UCSD-AML1 (cell line): ENCODE measurements at regions not wholly inside any gene's neighbourhood (a gene's known extent, or its start where the extent isn't known, plus 50 kb on each side); places are given as distances from the start of the nearest gene placed in this dataset.
"Not testable (repeated sequence)": the region's sequence is repeated elsewhere in the genome, so short reads cannot be mapped to it uniquely, and the experiment has no call there.

Experiments used
- DNase-seq: peaks from one replicate; lab custom pipeline; 2025; ENCODE audit not compliant: unreplicated experiment; lab: John Stamatoyannopoulos, UW

DNA sequence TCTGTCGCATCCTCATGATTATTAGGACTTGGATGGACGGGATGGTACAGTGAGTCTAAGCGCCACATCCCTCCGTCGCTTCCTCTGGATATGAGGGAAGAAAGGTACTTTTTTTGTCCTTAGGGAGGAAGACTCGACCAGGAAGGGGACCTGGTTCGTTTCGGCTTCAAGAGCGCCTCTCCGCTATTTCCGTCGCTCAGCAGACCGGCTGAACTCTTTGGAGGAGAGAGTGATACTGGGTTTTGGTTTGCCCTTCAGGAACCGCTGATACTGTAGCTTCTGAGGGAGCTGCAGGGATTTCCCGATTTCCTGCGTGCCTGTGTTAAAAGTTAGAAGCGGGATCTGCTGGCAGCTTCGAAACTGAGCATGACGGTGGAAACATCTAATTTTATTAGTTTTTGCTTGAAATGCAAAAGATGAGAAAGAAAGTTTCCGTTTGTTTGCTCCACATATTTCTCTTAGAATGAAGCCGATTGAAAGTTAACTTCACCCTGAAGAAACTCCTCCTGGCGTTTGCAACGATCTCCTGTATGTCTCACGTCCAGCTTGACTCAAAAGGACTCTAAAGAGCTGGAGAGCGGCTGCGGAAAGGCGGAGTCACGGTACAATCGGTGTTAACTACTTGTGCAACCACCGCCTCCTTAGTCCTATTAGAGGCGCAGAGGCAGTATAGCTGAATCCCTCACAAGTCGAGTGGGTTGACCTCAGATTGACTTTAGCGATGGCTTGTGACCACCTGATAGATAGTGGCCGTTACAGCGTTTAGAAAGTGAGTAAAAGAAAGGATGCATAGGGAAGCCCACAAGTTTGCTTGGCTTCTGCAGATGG lies 129.4 kb downstream of the TRIM27 start:
- peak; percentile 31 for DNase-seq

DNA sequence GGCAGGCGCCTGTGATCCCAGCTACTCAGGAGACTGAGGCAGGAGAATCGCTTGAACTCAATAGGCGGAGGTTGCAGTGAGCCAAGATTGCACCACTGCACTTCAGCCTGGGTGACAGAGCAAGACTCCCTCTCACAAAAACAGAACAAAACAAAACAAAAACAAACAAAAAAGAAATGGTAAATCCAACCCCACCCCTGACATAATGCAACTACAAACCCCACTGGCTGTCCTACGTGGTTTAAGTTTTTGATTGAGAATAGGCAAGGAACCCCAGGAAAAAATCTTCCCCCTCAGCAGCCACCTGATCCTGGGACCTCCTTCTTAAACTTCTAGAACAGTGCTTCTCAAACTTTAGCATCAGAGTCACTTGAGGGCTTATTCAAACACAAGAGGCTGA lies 123.1 kb downstream of the TRIM27 start:
- DNase-seq, result not testable (repeated sequence)

DNA sequence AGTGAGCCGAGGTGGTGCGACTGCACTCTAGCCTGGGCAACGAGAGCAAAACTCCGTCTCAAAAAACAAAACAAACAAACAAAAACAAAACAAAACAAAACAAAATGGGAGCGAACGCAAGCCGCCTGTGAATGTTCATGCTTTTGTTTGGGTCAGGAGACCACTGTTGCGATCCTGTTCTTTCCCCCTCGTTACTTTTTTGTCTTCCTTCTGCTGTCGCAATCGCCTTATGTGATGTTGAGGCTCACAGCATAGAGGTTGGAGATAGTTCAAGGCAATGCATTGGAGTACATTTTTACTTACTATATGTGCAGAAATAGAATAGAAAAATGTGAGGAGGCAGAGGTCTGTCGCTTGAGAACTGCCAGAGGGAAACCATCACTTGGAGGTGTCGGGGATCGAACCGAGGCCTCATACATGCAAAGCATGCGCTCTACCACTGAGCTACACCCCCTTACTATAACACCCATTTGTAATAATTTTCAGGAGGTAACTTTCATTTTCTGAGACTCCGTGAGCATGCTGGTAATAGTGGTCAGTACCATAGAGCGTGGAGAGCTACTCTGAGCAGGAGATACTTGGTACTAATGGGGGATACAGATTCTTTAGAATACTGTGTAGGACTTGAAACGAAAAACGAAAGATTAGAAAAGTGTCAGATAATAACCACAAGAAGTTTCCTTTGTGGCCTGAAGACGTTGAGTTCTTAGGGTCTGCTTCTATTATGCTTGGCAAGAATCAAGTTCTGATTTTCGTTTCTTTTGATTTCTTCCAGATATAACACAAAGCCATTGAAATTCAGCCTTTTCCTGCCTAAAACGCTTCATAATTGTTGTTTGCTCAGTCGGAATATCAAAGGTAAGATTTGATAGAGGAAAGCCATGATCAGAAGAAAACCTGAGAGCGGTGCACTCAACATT lies 121.1 kb downstream of the TRIM27 start:
- peak; percentile 52 for DNase-seq

DNA sequence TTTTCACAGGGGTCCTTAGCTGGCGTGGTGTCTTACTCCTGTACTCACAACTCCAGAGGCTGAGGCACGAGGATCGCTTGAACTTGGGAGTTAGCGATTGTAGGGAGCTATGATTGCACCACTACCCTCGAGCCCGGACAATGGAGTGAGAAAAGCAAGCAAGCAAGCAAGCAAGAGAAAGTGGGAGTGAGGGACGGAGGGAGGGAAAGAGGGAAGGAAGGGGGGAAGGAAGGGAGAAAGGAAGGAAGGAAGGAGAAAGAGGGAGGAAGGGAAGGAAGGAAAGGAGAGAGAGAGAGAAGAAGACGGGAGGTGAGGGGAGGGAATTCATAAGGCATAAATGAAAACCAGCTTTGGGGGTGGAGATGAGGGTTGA lies 120.5 kb downstream of the TRIM27 start:
- no peak for DNase-seq

DNA sequence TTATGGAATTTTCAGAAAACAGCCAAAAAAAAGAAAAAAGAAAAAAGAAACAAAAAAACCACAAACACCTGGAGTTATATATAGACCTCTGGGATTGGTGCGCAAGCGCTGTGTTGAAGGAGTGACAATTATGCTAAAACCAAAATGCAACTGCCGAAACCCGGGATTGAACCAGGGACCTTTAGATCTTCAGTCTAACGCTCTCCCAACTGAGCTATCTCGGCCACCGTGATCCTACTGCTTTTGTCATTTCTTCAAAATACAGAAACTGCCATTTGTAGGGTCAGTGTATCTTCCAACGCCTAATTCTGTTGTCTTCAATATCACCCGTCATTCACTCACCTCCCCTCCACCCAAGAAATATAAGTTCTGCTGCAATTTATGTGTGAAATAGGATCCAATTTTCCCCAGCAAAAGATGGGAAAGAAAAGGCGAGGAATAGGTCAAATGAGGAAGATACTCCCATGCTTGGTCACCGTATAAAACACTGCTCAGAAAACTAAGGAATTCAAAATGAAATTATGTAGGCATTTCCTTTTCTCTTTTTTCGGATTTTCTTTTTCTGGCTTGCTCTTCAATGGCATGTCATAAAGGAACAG lies 116.0 kb downstream of the TRIM27 start:
- peak; percentile 47 for DNase-seq

DNA sequence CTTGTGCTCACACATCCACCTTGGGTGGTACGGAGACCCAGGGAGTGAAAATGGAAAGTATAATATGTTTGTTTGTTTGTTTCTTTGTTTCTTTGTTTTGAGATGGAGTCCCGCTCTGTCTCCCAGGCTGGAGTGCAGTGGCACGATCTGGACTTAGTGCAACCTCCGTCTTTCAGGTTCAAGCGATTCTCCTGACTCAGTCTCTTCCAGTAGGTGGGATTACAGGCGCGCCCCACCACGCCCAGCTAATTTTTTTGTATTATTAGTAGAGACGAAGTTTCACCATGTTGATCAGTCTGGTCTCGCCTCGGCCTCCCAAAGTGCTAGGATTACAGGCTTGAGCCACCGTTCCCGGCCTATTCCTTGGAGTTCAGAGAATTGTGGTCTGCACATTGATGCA lies 115.4 kb downstream of the TRIM27 start:
- no peak for DNase-seq

DNA sequence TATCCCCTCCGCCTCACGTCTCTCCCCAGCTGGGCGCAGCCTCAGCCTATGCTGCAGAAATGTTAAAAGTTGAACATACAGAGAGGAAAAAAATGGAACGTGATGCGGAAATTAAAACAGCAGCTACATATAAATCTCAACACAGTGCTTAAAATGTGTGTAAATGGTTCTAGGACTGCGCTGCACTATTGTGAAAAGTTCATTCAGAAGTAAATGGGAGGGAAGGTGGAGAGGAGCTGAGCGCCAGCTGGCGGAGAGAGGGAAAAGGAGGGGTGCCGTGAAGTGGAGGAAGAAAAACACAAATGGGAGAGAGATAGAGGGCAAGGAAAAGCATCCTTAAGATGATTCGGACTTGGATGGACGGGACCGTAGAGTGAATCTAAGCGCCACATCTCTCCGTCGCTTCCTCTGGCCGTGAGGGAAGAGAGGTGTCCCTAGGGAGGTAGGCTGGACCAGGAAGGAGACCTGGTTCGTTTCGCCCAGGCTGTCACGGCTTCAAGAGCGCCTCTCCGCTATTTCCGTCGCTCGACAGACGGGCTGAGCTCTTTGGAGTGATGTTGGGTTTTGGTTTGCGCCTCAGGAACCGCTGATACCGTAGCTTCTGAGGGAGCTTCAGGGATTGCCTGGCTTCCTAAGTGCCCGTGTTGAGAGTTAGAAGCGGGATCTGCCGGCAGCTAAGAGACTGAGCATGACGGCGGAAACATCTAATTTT lies 113.7 kb downstream of the TRIM27 start:
- no peak for DNase-seq

DNA sequence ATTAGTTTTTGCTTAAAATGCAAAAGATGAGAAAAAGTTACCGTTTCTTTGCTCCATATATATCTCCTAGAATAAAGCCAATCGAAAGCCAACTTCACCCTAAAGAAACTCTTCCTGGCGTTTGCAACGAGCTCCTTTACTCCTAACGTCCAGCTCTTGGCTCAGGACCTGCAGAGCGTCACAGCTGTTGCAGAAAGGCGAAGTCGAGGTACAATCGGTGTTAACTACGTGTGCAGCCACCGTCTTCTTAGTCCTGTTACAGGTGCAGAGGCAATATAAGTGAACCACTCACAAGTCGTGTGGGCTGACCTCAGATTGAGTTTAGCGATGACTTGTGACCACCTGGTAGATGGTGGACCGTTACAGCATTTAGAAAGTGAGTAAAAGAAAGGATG lies 113.1 kb downstream of the TRIM27 start:
- no peak for DNase-seq

DNA sequence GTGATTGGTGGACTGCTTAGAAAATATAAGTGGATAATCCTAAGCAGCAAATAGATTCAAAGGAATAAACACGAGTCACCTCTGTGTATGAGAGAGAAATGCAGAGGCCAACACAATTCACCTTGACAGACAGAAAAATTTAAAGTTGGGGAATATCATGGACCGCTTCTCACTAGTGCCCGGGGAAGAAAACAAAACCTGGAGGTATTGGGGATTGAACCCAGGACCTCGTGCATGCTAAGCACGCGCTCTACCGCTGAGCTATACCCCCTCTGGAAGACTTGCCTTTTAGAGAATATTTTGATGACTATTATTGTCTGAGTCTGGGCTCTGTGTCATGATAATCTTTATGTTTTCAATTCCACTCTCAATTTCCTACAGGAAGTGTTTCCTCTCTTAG lies 111.9 kb downstream of the TRIM27 start:
- DNase-seq, result peak; percentile 26

DNA sequence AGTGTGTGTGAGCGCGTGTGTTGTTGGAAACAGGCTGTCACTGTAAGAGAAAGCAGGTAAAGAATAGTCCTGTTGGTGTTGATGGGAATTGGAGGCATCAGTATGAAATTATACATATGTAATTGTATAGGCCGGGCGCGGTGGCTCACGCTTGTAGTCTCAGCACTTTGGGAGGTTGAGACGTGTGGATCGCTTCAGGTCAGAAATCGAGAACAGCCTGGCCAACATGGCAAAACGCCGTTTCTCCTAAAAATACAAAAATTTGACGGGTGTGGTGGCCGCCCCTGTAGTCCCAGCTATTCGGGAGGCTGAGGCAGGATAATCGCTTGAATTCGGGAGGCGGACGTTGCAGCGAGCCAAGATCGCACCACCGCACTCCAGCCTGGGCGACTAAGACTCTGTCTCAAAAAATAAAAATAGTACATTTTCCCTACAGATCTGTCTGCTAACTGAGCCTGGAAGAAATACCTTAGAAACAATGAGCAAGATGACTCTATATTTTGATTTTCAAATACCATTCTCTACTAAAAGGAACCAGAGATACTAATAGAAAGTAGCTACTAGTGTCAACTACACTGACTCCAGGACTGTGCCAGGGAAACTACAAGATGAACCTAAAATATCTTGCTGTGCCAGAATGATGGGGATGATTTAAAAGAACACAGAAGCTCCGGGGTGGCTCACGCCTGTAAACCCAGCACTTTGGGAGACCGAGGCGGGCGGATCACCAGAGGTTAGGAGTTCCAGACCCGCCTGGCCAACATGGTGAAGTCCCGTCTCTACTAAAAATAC lies 110.8 kb downstream of the TRIM27 start:
- DNase-seq, result no peak

DNA sequence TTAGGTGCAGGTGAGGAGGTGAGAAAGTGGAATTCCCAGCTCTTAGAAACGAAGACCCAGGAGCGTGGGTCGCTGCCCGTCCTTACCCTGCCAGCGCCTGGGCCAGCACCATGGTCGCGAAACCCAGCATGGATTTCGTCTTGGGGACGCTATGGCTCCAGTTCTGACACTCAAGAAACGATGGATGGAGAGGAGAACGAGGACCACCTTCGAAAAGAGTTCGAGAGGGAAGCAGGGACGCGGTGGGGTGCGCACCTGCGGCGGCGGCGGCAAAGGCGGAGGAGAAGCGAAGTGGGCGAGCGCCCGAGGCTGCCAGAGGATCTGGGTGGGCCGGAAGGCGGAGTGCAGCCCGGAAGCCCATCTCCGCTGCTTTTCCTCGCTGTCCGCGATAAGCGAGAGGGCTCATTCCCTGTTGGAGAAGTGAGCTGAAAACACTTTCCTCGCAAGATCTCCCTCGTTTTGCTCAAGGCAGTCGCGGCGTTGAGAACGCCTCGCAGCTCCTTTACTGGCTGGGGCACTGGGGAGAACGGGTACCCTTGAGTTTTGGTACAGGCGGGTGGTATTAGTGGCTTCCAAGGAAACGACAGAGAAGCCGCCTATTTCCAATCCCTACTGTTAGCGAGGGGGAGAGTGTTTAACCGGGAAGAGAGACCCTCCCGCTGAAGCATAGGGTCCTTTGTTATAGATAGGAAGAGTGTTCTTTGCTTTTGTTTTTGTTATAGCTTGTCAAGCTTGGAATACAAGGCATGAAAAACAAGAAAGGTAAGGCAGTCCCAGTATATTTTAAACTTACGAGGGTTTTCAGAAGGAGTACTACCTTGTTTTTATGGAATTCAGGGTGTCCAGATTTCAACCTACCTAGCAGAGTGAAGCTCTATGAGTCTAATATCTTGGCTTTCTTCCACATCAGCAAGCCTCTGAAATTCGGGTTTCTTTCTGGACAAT lies 109.5 kb downstream of the TRIM27 start:
- no peak for DNase-seq

DNA sequence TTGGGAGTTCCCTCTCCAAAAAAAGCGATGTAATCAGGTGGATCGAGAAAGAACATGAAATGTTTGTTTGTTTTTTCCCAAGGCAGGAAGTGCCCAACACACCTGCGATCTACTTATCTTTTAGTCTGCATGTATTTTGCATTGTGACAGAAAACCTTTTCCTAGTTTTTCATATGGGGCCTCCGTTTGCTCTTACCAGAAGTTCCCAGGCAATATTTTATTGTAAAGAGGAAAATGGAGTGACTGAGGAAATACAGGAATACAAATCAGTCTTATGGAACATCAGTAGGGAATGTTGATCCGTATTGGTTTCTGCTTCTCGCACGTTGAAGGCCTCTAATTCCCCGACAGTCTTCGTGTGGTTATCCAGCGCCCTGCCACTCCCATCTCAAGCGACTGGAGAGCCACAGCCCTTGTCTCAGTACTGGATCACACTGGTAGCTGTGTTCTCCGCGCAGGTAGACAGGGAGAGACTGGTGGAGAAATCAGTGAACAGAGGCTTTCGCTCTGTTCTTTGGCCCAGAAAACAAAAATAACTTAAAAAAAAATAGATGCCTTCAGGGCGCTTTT lies 107.4 kb downstream of the TRIM27 start:
- no peak for DNase-seq

DNA sequence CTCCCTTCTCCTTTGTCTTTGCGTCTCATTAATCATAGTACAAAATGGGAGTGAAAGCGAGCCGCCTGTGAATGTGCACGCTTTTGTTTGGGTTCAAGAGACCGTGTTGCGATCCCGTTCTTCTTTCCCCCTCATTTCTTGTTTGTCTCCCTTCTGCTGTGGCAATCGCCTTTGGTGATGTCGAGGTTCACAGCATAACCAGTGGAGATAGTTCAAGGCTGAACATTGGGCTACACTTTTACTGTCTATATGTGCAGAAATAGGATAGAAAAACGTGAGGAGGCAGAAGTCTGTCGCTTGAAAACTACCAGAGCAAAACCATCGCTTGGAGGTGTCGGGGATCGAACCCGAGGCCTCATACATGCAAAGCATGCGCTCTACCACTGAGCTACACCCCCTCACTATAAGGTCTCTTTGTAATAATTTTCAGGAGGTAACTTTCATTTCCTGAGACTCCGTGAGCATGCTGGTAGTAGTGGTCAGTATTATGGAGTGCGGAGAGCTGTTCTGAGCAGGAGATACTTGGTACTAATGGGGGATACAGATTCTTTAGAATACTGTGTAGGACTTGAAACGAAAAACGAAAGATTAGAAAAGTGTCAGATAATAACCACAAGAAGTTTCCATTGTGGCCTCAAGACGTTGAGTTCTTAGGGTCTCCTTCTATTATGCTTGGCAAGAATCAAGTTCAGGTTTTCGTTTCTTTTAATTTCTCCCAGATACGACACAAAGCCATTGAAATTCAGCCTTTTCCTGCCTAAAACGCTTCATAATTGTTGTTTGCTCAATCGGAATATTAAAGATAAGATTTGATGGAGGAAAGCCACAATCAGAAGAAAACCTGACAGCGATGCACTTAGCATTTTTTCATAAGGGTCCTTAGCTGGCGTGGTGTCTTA lies 106.6 kb downstream of the TRIM27 start:
- peak; percentile 60 for DNase-seq

DNA sequence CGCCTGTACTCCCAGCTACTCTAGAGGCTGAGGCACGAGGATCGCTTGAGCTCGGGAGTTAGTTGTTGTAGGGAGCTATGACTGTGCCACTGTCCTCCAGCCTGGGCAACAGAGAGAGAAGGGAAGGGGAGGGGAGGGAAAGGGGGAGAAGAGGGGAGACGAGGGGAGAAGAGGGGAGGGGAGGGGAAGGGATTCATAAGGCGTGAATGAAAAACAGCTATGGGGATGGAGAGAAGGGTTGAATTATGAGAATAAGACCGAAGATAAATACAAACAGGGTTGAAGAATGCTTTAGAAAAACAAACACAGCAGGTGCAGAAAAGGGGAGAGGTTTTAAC lies 106.0 kb downstream of the TRIM27 start:
- no peak for DNase-seq

DNA sequence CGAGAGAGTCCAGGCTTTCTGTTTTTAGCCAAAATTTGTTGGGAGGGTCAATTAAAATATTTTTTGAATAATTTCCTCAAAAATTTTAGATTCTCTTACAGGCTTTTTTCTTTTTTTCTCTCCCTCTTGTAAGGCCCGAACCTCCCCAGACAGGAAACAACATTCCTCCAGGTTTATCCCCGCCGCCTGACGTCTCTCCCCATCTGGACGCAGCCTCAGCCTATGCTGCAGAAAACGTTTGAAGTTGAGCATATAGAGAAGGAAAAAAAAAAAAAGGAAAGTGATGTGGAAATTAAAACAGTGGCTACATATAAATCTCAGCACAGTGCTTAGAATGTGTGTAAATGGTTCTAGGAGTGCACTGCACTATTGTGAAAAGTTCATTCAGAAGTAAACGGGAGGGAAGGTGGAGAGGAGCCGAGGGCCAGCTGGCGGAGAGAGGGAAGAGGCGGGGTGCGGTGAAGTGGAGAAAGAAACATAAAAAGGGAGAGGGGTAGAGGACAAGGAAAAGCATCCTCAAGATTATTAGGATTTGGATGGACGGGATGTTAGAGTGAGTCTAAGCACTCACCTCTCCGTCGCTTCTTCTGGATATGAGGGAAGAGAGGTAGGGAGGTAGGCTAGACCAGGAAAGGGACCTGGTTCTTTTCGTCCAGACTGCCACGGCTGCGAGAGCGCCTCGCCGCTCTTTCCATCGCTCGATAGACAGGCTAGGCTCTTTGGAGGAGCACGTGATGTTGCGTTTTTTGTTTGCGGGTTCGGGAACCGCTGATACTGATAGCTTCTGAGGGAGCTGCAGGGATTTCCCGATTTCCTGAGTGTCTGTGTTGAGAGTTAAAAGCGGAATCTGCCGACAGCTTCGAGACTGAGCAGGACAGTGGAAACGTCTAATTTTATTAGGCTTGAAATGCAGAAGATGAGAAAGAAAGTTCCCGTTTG lies 98.7 kb downstream of the TRIM27 start:
- DNase-seq, result no peak

DNA sequence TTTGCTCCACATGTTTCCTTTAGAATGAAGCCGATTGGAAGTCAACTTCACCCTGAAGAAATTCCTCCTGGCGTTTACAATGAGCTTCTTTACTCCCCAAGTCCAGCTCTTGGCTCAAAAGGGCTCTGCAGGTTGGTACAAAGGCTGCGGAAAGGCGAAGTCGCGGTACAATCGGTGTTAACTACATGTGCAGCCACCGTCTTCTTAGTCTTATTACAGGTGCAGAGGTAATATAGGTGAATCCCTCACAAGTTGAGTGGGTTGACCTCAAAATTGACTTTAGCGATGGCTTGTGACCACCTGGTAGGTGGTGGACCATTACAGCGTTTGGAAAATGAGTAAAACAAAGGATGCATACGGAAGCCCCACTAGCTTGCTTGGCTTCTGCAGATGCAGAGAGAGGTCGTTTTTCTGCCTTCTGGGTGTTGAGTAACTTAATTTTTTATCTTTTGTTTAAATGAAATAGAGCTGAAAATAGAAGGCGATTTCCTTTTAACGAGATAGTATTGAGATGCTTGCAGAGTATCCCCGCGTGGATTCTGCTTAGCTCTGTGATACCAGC lies 98.0 kb downstream of the TRIM27 start:
- DNase-seq, result no peak

DNA sequence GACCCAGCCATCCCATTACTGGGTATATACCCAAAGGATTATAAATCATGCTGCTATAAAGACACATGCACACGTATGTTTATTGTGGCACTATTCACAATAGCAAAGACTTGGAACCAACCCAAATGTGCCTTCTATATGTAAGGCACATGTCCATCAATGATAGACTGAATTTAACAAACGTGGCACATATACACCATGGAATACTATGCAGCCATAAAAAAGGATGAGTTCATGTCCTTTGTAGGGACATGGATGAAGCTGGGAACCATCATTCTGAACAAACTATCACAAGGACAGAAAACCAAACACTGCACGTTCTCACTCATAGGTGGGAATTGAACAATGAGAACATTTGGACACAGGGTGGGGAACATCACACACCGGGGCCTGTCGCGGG lies 92.1 kb downstream of the TRIM27 start:
- DNase-seq, result not testable (repeated sequence)
